Esophagus muscularis mucosa (tissue), 4 donors: ENCODE measurements at regions not wholly inside any gene's neighbourhood (a gene's known extent, or its start where the extent isn't known, plus 50 kb on each side); places are given as distances from the start of the nearest gene placed in this dataset.

Source experiments
- DNase-seq: peaks from one replicate; pipeline ENCODE4 v3.0.0-alpha.2; 2017; ENCODE audit errors: extremely low spot score
- H3K27ac ChIP-seq, 4 donors: fragments of 200-600 bp; sonication (generic); replicated peaks in 1 of 4; 1 replicate in 3 of 4; 2 replicates in 1 of 4; pipeline ENCODE4 v1.5.1; 2016 to 2019; ENCODE audit warnings: mild to moderate bottlenecking in 1 of 4
- H3K27me3 ChIP-seq, 4 donors: fragments of 200-600 bp; sonication (generic); one replicate each; pipeline versions ENCODE4 v1.5.1 to v1.6.0; 2016 to 2019
- H3K36me3 ChIP-seq, 4 donors: fragments of 200-600 bp; sonication (generic); one replicate each; pipeline ENCODE4 v1.5.1; 2016 to 2019
- H3K4me1 ChIP-seq, 4 donors: fragments of 200-600 bp; sonication (generic); one replicate each; pipeline ENCODE4 v1.5.1; 2016 to 2019
- H3K4me3 ChIP-seq, 4 donors: fragments of 200-600 bp; sonication (generic); 1 replicate in 2 of 4; 2 replicates in 2 of 4; pipeline ENCODE4 v1.5.1; 2016 to 2019; ENCODE audit warnings: mild to moderate bottlenecking in 4 of 4, moderate library complexity in 1 of 4
- H3K9me3 ChIP-seq, 4 donors: fragments of 200-600 bp; sonication (generic); 1 replicate in 3 of 4; 2 replicates in 1 of 4; pipeline ENCODE4 v1.5.1; 2016 to 2019
- EP300 ChIP-seq: sonication (generic); formaldehyde crosslinking; IDR thresholded peaks from one replicate; pipeline ENCODE4 v1.6.1; 2017; ENCODE audit warnings: antibody characterized with exemption
- POLR2A ChIP-seq: fragments of 450-650 bp; IDR thresholded peaks from one replicate; pipeline ENCODE4 v1.6.1; 2017; ENCODE audit warnings: antibody characterized with exemption, moderate library complexity, mild to moderate bottlenecking, low read depth
- POLR2AphosphoS5 ChIP-seq, 2 donors: sonication (generic); formaldehyde crosslinking; IDR thresholded peaks; one replicate each; pipeline ENCODE4 v1.6.1; 2017; ENCODE audit warnings: antibody characterized with exemption in 2 of 2
- WGBS: methylation state at CpG from one replicate; pipeline ENCODE4 v1.1.5; 2018; 5-methylcytosine and 5-hydroxymethylcytosine counted together
- intact Hi-C: fragments of 100-400 bp; cut with DNase I; formaldehyde crosslinking; loops from one replicate; pipeline ENCODE4 v1.15.1; 2023
- TF ChIP-seq, protein P1 (sequence below), 3 experiments: fragments of 200-600 bp in 2 of 3; fragments of 450-650 bp in 1 of 3; sonication (generic) in 2 of 3; IDR thresholded peaks; one replicate each; pipeline ENCODE4 v1.5.1; 2017 to 2019; ENCODE audit warnings: antibody characterized with exemption in 3 of 3, mild to moderate bottlenecking in 2 of 3, moderate library complexity in 1 of 3

- Histone ChIP-seq H3K27ac (no peak overlapping the region), H3K4me3 (no peak overlapping the region), H3K9me3 (no peaks in the 10 kb centered on the region), H3K27me3 (no peaks in the 10 kb centered on the region), H3K4me1 (peaks cover 0 to 4% (median 0%) of the 10 kb centered on the region in 4 donors), H3K36me3 (no peaks in the 10 kb centered on the region)
- 86% methylated on average over 6 of the region's 6 CpGs for WGBS
- DNase-seq = no peak
- TF ChIP-seq, protein P1, sequence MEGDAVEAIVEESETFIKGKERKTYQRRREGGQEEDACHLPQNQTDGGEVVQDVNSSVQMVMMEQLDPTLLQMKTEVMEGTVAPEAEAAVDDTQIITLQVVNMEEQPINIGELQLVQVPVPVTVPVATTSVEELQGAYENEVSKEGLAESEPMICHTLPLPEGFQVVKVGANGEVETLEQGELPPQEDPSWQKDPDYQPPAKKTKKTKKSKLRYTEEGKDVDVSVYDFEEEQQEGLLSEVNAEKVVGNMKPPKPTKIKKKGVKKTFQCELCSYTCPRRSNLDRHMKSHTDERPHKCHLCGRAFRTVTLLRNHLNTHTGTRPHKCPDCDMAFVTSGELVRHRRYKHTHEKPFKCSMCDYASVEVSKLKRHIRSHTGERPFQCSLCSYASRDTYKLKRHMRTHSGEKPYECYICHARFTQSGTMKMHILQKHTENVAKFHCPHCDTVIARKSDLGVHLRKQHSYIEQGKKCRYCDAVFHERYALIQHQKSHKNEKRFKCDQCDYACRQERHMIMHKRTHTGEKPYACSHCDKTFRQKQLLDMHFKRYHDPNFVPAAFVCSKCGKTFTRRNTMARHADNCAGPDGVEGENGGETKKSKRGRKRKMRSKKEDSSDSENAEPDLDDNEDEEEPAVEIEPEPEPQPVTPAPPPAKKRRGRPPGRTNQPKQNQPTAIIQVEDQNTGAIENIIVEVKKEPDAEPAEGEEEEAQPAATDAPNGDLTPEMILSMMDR (IDR thresholded peaks at IDR 0.05) = no peak
- TF ChIP-seq POLR2A (no peak), EP300 (no peak), POLR2AphosphoS5 (IDR thresholded peaks at IDR 0.05) (no peak)
- intact Hi-C loops = no loop called here
These were observed 64.2 kb upstream of the ATF7IP2 start for GRCh38 chr16:10321407-10322387.

- H3K27me3 ChIP-seq = no peaks in the 10 kb centered on the region
- H3K36me3 ChIP-seq = no peaks in the 10 kb centered on the region
- intact Hi-C loops = no loop called here
- WGBS = 73% methylated on average over 8 of the region's 8 CpGs
- DNase-seq = no peak
- no peak overlapping the region for H3K4me3 ChIP-seq
- peaks cover 0 to 4% (median 0%) of the 10 kb centered on the region in 4 donors for H3K4me1 ChIP-seq
- TF ChIP-seq EP300 (no peak), POLR2A (no peak), POLR2AphosphoS5 (IDR thresholded peaks at IDR 0.05) (no peak)
- TF ChIP-seq, protein P1 (IDR thresholded peaks at IDR 0.05) = no peak
- no peaks in the 10 kb centered on the region for H3K9me3 ChIP-seq
- no peak overlapping the region for H3K27ac ChIP-seq
These were observed 62.9 kb upstream of the ATF7IP2 start for GRCh38 chr16:10322723-10323527.

DNA sequence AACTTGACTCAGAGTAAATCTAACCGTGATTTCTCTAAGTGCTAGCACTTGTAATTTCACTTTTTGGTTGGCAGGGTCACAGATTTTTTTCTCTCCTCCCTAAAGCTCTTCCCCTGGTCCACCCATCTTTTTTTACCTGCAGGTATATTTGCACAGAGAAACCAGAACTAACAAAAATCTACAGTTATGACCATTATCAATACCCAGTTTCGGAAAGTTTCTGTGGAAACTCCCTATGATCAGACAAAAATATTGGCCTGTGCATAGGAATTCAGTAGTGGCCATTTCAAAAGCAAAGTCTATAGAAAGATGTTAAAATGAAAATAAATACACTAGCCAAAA is 62.4 kb upstream of the ATF7IP2 start:
- intact Hi-C loops = no loop called here

GRCh38 chr16:10324210-10324609 is 61.7 kb upstream of the ATF7IP2 start:
- Histone ChIP-seq H3K4me3 (no peak overlapping the region), H3K27ac (no peak overlapping the region), H3K4me1 (peaks cover 0 to 4% (median 0%) of the 10 kb centered on the region in 4 donors), H3K36me3 (no peaks in the 10 kb centered on the region), H3K9me3 (no peaks in the 10 kb centered on the region), H3K27me3 (no peaks in the 10 kb centered on the region)
- TF ChIP-seq POLR2A (no peak), POLR2AphosphoS5 (IDR thresholded peaks at IDR 0.05) (no peak)
- TF ChIP-seq, protein P1 (IDR thresholded peaks at IDR 0.05) = no peak
- DNase-seq = no peak
- WGBS = 91% methylated on average over 2 of the region's 2 CpGs
- intact Hi-C loops = no loop called here

More for the DNA sequence above, 62.4 kb upstream of the ATF7IP2 start:
- no peaks in the 10 kb centered on the region for H3K36me3 ChIP-seq
- DNase-seq = no peak
- peaks cover 0 to 4% (median 0%) of the 10 kb centered on the region in 4 donors for H3K4me1 ChIP-seq
- 70% methylated on average over 2 of the region's 2 CpGs for WGBS
- H3K4me3 ChIP-seq = no peak overlapping the region
- no peak overlapping the region for H3K27ac ChIP-seq
- H3K27me3 ChIP-seq = no peaks in the 10 kb centered on the region
- no peaks in the 10 kb centered on the region for H3K9me3 ChIP-seq
- no peak for TF ChIP-seq POLR2A
- no peak for TF ChIP-seq POLR2AphosphoS5 (IDR thresholded peaks at IDR 0.05)
- TF ChIP-seq, protein P1 (IDR thresholded peaks at IDR 0.05) = no peak
- no peak for TF ChIP-seq EP300
